Activated T-helper 17 cell treated with anti-CD3 and anti-CD28 coated beads, Interleukin-2, amount 50 U/mL, for 72 hours (primary cell): ENCODE measurements at regions not wholly inside any gene's neighbourhood (a gene's known extent, or its start where the extent isn't known, plus 50 kb on each side); places are given as distances from the start of the nearest gene placed in this dataset.

Experiments used
- ATAC-seq: fragments of 150-1000 bp; cut with Tn5 transposase; replicated peaks from 2 replicates; pipeline ENCODE4 v1.10.0; 2021; ENCODE audit warnings: mild to moderate bottlenecking, moderate library complexity
- H3K27ac Mint-ChIP-seq: one replicate; pipeline ENCODE4 v1.8.0; 2022; ENCODE audit warnings: mixed read lengths
- H3K27me3 Mint-ChIP-seq: one replicate; pipeline ENCODE4 v1.8.0; 2022; ENCODE audit warnings: mixed read lengths
- H3K36me3 Mint-ChIP-seq: one replicate; pipeline ENCODE4 v1.8.0; 2022; ENCODE audit warnings: low read depth, mild to moderate bottlenecking, mixed read lengths
- H3K4me1 Mint-ChIP-seq: one replicate; pipeline ENCODE4 v1.8.0; 2022; ENCODE audit warnings: mixed read lengths
- H3K4me3 Mint-ChIP-seq: one replicate; pipeline ENCODE4 v1.8.0; 2022; ENCODE audit warnings: mild to moderate bottlenecking, mixed read lengths
- H3K9me3 Mint-ChIP-seq: one replicate; pipeline ENCODE4 v1.8.0; 2022; ENCODE audit warnings: mixed read lengths

GRCh38 chr1:29470087-29470787 lies 233.9 kb downstream of the PTPRU start:
- no peak overlapping the region for H3K27ac Mint-ChIP-seq
- no peak for ATAC-seq
- H3K36me3 Mint-ChIP-seq, result no peaks in the 10 kb centered on the region
- H3K27me3 Mint-ChIP-seq, result peaks cover 50% of the 10 kb centered on the region
- H3K4me3 Mint-ChIP-seq, result no peak overlapping the region
- H3K4me1 Mint-ChIP-seq, result no peaks in the 10 kb centered on the region
- H3K9me3 Mint-ChIP-seq, result peaks cover 7% of the 10 kb centered on the region

GRCh38 chr1:29469457-29469856 lies 233.1 kb downstream of the PTPRU start:
- Mint-ChIP-seq H3K4me3 (no peak overlapping the region), H3K27me3 (peaks cover 42% of the 10 kb centered on the region), H3K36me3 (no peaks in the 10 kb centered on the region), H3K27ac (no peak overlapping the region), H3K9me3 (peaks cover 10% of the 10 kb centered on the region), H3K4me1 (no peaks in the 10 kb centered on the region)
- ATAC-seq, result no peak

GRCh38 chr1:29467989-29468900 lies 231.9 kb downstream of the PTPRU start:
- peaks cover 33% of the 10 kb centered on the region for H3K27me3 Mint-ChIP-seq
- H3K27ac Mint-ChIP-seq, result no peak overlapping the region
- peaks cover 10% of the 10 kb centered on the region for H3K9me3 Mint-ChIP-seq
- ATAC-seq, result no peak
- no peaks in the 10 kb centered on the region for H3K36me3 Mint-ChIP-seq
- no peaks in the 10 kb centered on the region for H3K4me1 Mint-ChIP-seq
- no peak overlapping the region for H3K4me3 Mint-ChIP-seq

- Mint-ChIP-seq H3K36me3 (no peaks in the 10 kb centered on the region), H3K4me3 (no peak overlapping the region), H3K9me3 (peaks cover 10% of the 10 kb centered on the region), H3K4me1 (no peaks in the 10 kb centered on the region), H3K27ac (no peak overlapping the region), H3K27me3 (peaks cover 30% of the 10 kb centered on the region)
- ATAC-seq, result no peak
Measured at GRCh38 chr1:29466258-29466657, 229.9 kb downstream of the PTPRU start.

- ATAC-seq, result no peak
- peaks cover 10% of the 10 kb centered on the region for H3K9me3 Mint-ChIP-seq
- peaks cover 27% of the 10 kb centered on the region for H3K27me3 Mint-ChIP-seq
- H3K4me3 Mint-ChIP-seq, result no peak overlapping the region
- no peak overlapping the region for H3K27ac Mint-ChIP-seq
- no peaks in the 10 kb centered on the region for H3K4me1 Mint-ChIP-seq
- H3K36me3 Mint-ChIP-seq, result no peaks in the 10 kb centered on the region
Measured at GRCh38 chr1:29465755-29466154, 229.4 kb downstream of the PTPRU start.

GRCh38 chr1:29462096-29462495 lies 225.8 kb downstream of the PTPRU start:
- no peaks in the 10 kb centered on the region for H3K36me3 Mint-ChIP-seq
- H3K4me3 Mint-ChIP-seq, result no peak overlapping the region
- H3K9me3 Mint-ChIP-seq, result peaks cover 10% of the 10 kb centered on the region
- no peaks in the 10 kb centered on the region for H3K4me1 Mint-ChIP-seq
- H3K27me3 Mint-ChIP-seq, result peaks cover 18% of the 10 kb centered on the region
- H3K27ac Mint-ChIP-seq, result no peak overlapping the region
- no peak for ATAC-seq

- Mint-ChIP-seq H3K4me3 (no peak overlapping the region), H3K9me3 (peaks cover 6% of the 10 kb centered on the region), H3K27me3 (peaks cover 11% of the 10 kb centered on the region), H3K27ac (no peak overlapping the region), H3K4me1 (no peaks in the 10 kb centered on the region), H3K36me3 (no peaks in the 10 kb centered on the region)
- ATAC-seq, result no peak
Measured at GRCh38 chr1:29461115-29461739, 224.9 kb downstream of the PTPRU start.

- ATAC-seq, result no peak
- peaks cover 13% of the 10 kb centered on the region for H3K27me3 Mint-ChIP-seq
- H3K4me1 Mint-ChIP-seq, result no peaks in the 10 kb centered on the region
- H3K27ac Mint-ChIP-seq, result no peak overlapping the region
- H3K4me3 Mint-ChIP-seq, result no peak overlapping the region
- peaks cover 6% of the 10 kb centered on the region for H3K9me3 Mint-ChIP-seq
- no peaks in the 10 kb centered on the region for H3K36me3 Mint-ChIP-seq
Measured at GRCh38 chr1:29460694-29461093, 224.4 kb downstream of the PTPRU start.

GRCh38 chr1:29460041-29460610 lies 223.8 kb downstream of the PTPRU start:
- no peaks in the 10 kb centered on the region for H3K4me1 Mint-ChIP-seq
- no peak overlapping the region for H3K27ac Mint-ChIP-seq
- H3K27me3 Mint-ChIP-seq, result peaks cover 17% of the 10 kb centered on the region
- ATAC-seq, result no peak
- no peaks in the 10 kb centered on the region for H3K36me3 Mint-ChIP-seq
- no peak overlapping the region for H3K4me3 Mint-ChIP-seq
- H3K9me3 Mint-ChIP-seq, result peaks cover 2% of the 10 kb centered on the region

GRCh38 chr1:29459620-29459945 lies 223.3 kb downstream of the PTPRU start:
- Mint-ChIP-seq H3K9me3 (no peaks in the 10 kb centered on the region), H3K4me3 (no peak overlapping the region), H3K4me1 (no peaks in the 10 kb centered on the region), H3K36me3 (no peaks in the 10 kb centered on the region), H3K27ac (no peak overlapping the region), H3K27me3 (peaks cover 17% of the 10 kb centered on the region)
- no peak for ATAC-seq

GRCh38 chr1:29458737-29459619 lies 222.7 kb downstream of the PTPRU start:
- no peak for ATAC-seq

GRCh38 chr1:29457496-29458368 lies 221.4 kb downstream of the PTPRU start:
- Mint-ChIP-seq H3K9me3 (no peaks in the 10 kb centered on the region), H3K4me1 (no peaks in the 10 kb centered on the region), H3K27ac (no peak overlapping the region), H3K27me3 (peaks cover 22% of the 10 kb centered on the region), H3K36me3 (no peaks in the 10 kb centered on the region), H3K4me3 (no peak overlapping the region)
- no peak for ATAC-seq

More at GRCh38 chr1:29458737-29459619, 222.7 kb downstream of the PTPRU start:
- Mint-ChIP-seq H3K27ac (no peak overlapping the region), H3K9me3 (no peaks in the 10 kb centered on the region), H3K27me3 (peaks cover 17% of the 10 kb centered on the region), H3K4me1 (no peaks in the 10 kb centered on the region), H3K4me3 (no peak overlapping the region), H3K36me3 (no peaks in the 10 kb centered on the region)
